Nephron progenitor cell (in vitro differentiated cells): ENCODE measurements at regions not wholly inside any gene's neighbourhood (a gene's known extent, or its start where the extent isn't known, plus 50 kb on each side); places are given as distances from the start of the nearest gene placed in this dataset.

Experiments used
- DNase-seq: peaks from one replicate; pipeline ENCODE4 v3.0.0; 2021
- H3K27ac Mint-ChIP-seq: 2 replicates; pipeline ENCODE4 v1.8.0; 2021; ENCODE audit warnings: mild to moderate bottlenecking, moderate library complexity, mixed read lengths
- H3K27me3 Mint-ChIP-seq: 2 replicates; pipeline ENCODE4 v1.8.0; 2021; ENCODE audit warnings: mild to moderate bottlenecking, low read depth, mixed read lengths; ENCODE audit not compliant: poor library complexity
- H3K36me3 Mint-ChIP-seq: 2 replicates; pipeline ENCODE4 v1.8.0; 2021; ENCODE audit warnings: low read depth, mixed read lengths
- H3K4me1 Mint-ChIP-seq: 2 replicates; pipeline ENCODE4 v1.8.0; 2021; ENCODE audit warnings: mixed read lengths
- H3K4me3 Mint-ChIP-seq: 2 replicates; pipeline ENCODE4 v1.8.0; 2021; ENCODE audit warnings: mild to moderate bottlenecking, moderate library complexity, mixed read lengths
- H3K9me3 Mint-ChIP-seq: 2 replicates; pipeline ENCODE4 v1.8.0; 2021; ENCODE audit warnings: mild to moderate bottlenecking, moderate library complexity, mixed read lengths
- TF ChIP-seq, protein P1 (sequence below): fragments of 200-600 bp; sonication (generic); IDR thresholded peaks from 2 replicates; pipeline ENCODE4 v1.5.0; 2021; ENCODE audit warnings: antibody characterized with exemption

DNA sequence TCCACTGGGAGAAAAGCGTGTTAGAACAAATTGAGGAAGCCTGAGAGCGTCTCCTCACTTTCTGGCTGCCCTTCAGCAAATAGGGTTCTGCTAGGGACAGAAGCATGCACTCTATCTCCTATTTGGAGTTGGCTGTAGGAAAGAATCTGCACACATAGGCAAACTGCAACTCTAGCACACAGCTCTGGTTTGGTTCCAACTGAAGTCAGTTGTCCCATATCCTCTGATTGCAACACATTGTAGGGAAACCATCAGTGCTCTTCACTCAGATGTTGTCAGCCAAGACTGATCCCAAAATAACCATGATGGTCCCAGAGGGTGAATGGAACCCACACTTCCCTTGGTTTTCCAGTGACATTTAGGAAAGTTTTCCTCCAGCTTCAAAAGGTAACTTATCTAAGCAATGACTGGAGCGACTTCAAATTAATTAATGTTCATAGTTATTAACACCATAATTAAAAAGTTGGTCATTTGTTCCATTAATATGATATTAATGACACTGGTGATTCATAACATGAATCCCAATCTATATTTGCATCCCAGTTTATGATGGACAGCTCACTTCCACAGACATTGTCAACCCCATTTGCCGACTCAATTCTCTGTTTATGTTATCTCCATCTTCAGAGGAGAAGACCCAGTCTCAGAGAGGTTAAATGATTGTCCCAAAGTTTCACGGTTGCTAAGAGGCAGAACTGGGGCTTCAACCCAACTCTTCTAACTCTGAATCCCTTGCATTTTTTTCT lies 136.7 kb upstream of the ZNF462 start:
- H3K36me3 Mint-ChIP-seq, result no peaks in the 10 kb centered on the region
- TF ChIP-seq, protein P1, sequence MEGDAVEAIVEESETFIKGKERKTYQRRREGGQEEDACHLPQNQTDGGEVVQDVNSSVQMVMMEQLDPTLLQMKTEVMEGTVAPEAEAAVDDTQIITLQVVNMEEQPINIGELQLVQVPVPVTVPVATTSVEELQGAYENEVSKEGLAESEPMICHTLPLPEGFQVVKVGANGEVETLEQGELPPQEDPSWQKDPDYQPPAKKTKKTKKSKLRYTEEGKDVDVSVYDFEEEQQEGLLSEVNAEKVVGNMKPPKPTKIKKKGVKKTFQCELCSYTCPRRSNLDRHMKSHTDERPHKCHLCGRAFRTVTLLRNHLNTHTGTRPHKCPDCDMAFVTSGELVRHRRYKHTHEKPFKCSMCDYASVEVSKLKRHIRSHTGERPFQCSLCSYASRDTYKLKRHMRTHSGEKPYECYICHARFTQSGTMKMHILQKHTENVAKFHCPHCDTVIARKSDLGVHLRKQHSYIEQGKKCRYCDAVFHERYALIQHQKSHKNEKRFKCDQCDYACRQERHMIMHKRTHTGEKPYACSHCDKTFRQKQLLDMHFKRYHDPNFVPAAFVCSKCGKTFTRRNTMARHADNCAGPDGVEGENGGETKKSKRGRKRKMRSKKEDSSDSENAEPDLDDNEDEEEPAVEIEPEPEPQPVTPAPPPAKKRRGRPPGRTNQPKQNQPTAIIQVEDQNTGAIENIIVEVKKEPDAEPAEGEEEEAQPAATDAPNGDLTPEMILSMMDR, result no peak
- H3K9me3 Mint-ChIP-seq, result no peaks in the 10 kb centered on the region
- no peaks in the 10 kb centered on the region for H3K4me1 Mint-ChIP-seq
- no peak overlapping the region for H3K4me3 Mint-ChIP-seq
- DNase-seq, result no peak
- H3K27me3 Mint-ChIP-seq, result no peaks in the 10 kb centered on the region
- no peak overlapping the region for H3K27ac Mint-ChIP-seq

DNA sequence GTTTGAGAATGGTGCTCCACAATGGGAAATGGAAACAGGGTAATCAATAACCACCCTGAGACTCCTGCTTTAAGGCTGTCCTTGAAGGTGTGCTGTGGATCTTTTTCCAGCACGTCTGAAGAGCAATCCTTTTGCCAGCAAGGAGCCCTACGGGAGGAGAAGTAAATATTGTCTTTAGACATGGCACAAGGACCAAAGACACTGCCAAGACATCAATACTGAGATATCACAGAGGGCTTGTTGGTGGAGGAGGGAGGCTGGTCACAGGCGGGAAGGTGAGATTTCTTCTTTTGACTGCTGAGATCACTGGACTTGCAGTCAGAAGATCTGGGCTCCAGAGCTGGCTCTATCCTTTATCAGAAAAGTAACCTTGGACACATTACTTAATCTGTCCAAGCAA lies 135.0 kb upstream of the ZNF462 start:
- no peaks in the 10 kb centered on the region for H3K9me3 Mint-ChIP-seq
- TF ChIP-seq, protein P1, result no peak
- H3K27ac Mint-ChIP-seq, result no peak overlapping the region
- no peaks in the 10 kb centered on the region for H3K36me3 Mint-ChIP-seq
- no peaks in the 10 kb centered on the region for H3K4me1 Mint-ChIP-seq
- no peak overlapping the region for H3K4me3 Mint-ChIP-seq
- no peak for DNase-seq
- no peaks in the 10 kb centered on the region for H3K27me3 Mint-ChIP-seq

DNA sequence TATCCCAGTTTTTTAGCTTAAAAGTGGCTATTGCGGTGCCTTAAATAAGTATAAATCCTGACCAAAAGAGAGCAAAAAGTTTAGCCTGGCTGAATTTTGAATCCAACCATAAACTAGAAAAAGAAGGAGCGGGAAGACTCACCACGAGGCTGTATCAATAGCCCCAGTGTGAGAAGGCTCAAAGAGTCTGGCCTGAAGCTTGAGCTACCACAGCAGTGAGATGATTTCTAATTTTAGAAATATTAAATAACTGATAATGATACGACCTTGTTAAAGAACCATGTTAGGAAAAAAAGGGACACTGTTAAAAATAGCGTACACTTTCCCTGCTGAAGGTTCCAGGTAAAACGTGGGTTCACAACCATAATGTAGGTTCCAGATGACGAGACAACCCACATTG lies 134.1 kb upstream of the ZNF462 start:
- Mint-ChIP-seq H3K4me3 (no peak overlapping the region), H3K4me1 (no peaks in the 10 kb centered on the region), H3K27ac (no peak overlapping the region), H3K27me3 (no peaks in the 10 kb centered on the region), H3K36me3 (no peaks in the 10 kb centered on the region), H3K9me3 (no peaks in the 10 kb centered on the region)
- no peak for DNase-seq
- TF ChIP-seq, protein P1, result no peak

DNA sequence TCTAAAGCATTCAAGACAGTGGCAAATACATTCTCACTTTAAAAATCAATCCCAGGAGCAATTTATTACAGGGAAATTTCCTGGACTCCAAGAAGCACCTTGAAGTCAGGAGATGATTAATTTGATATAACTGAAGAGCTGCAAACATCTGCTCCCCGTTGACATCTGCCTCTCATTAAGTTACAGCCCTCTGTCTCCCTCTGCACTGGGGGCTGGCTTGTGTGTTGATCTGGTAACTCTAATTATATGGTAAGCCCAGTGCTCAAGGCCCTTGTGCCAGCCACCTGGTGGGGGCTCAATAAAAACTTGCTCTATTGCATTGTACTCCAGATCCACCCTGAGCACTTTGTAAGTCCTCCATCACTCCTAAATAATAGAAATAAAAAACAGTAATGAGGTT lies 131.1 kb upstream of the ZNF462 start:
- no peaks in the 10 kb centered on the region for H3K36me3 Mint-ChIP-seq
- TF ChIP-seq, protein P1, result no peak
- H3K27me3 Mint-ChIP-seq, result peaks cover 5% of the 10 kb centered on the region
- no peaks in the 10 kb centered on the region for H3K9me3 Mint-ChIP-seq
- no peak overlapping the region for H3K4me3 Mint-ChIP-seq
- no peaks in the 10 kb centered on the region for H3K4me1 Mint-ChIP-seq
- DNase-seq, result no peak
- H3K27ac Mint-ChIP-seq, result no peak overlapping the region

DNA sequence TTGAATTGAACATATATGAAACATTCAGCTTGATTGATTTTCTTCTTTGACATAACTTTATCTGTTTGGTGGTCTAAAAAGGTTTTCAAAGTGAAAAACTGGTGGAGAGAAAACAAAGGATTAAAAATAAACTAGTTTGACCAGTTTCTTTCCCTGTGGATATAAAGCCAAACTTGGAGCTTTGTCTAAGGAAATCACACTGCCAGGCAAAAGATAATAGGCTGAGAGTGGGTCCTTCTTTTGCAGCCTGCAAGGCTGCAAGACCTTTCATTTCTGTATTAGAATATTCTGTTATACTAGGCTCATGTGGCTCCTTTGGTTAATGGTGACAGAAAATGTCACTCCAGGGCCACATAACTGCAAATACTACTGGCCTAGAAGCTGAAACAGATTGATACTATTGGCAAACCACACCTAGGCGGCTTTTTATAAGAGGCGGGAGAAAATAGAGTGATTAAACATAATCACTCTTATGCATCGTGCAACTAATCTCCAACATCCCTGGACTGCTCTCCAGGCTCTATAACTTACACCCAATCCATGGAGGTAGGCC lies 129.1 kb upstream of the ZNF462 start:
- peaks cover 5% of the 10 kb centered on the region for H3K27me3 Mint-ChIP-seq
- TF ChIP-seq, protein P1, result no peak
- H3K36me3 Mint-ChIP-seq, result no peaks in the 10 kb centered on the region
- no peaks in the 10 kb centered on the region for H3K9me3 Mint-ChIP-seq
- no peak overlapping the region for H3K4me3 Mint-ChIP-seq
- no peak overlapping the region for H3K27ac Mint-ChIP-seq
- no peak for DNase-seq
- H3K4me1 Mint-ChIP-seq, result no peaks in the 10 kb centered on the region

DNA sequence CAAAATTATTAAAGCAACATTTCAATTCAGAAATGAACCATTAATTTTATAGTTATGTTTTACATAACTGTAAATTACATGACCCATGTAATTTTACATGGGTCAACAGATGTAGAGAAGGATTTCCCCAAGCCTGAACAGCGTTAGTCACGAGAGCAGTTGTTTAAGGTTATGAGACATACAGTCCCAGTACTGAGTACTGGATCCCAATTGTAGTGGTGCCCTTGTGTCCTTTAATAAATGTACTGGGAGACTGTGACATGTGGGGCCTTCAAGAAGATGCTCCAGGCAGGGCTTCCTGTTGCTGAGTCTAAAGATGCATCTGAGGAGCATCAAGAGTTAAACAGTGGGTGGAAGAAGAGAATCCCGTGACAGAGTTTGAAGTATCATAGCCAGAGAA lies 125.5 kb upstream of the ZNF462 start:
- H3K36me3 Mint-ChIP-seq, result no peaks in the 10 kb centered on the region
- H3K9me3 Mint-ChIP-seq, result no peaks in the 10 kb centered on the region
- H3K27ac Mint-ChIP-seq, result no peak overlapping the region
- TF ChIP-seq, protein P1, result no peak
- peaks cover 9% of the 10 kb centered on the region for H3K27me3 Mint-ChIP-seq
- no peak for DNase-seq
- no peak overlapping the region for H3K4me3 Mint-ChIP-seq
- H3K4me1 Mint-ChIP-seq, result no peaks in the 10 kb centered on the region
